Activated CD8-positive, alpha-beta memory T cell treated with anti-CD3 and anti-CD28 coated beads for 48 hours (primary cell): ENCODE measurements at regions not wholly inside any gene's neighbourhood (a gene's known extent, or its start where the extent isn't known, plus 50 kb on each side); places are given as distances from the start of the nearest gene placed in this dataset.

ENCODE experiments used
- DNase-seq, 3 experiments: peaks; one replicate each; pipeline ENCODE4 v3.0.0-alpha.2; 2020; ENCODE audit warnings: low read depth in 2 of 3, low spot score in 2 of 3

- DNase-seq: no peak
These were observed 806.6 kb downstream of the C6orf118 start for GRCh38 chr6:164502833-164503232.

- DNase-seq: no peak
These were observed 813.4 kb downstream of the C6orf118 start for GRCh38 chr6:164495882-164496495.

- no peak for DNase-seq
These were observed 831.0 kb downstream of the C6orf118 start for GRCh38 chr6:164478426-164478825.

GRCh38 chr6:164477790-164478189 is 831.6 kb downstream of the C6orf118 start:
- DNase-seq: no peak

- DNase-seq: no peak
These were observed 832.3 kb downstream of the C6orf118 start for GRCh38 chr6:164477101-164477500.

- no peak for DNase-seq
These were observed 840.0 kb downstream of the C6orf118 start for GRCh38 chr6:164469276-164469949.

- DNase-seq: no peak
These were observed 853.6 kb downstream of the C6orf118 start for GRCh38 chr6:164455835-164456234.

GRCh38 chr6:164453835-164454234 is 855.6 kb downstream of the C6orf118 start:
- no peak for DNase-seq

GRCh38 chr6:164442572-164442971 is 866.8 kb downstream of the C6orf118 start:
- no peak for DNase-seq

- DNase-seq: no peak
These were observed 870.1 kb downstream of the C6orf118 start for GRCh38 chr6:164439331-164439730.

GRCh38 chr6:164436976-164437375 is 872.4 kb downstream of the C6orf118 start:
- DNase-seq: no peak

GRCh38 chr6:164427728-164428402 is 881.5 kb downstream of the C6orf118 start:
- no peak for DNase-seq

GRCh38 chr6:164424489-164424888 is 884.9 kb downstream of the C6orf118 start:
- no peak for DNase-seq

- DNase-seq: no peak
These were observed 890.3 kb downstream of the C6orf118 start for GRCh38 chr6:164419099-164419498.

- DNase-seq: no peak
These were observed 891.2 kb downstream of the C6orf118 start for GRCh38 chr6:164418262-164418588.

GRCh38 chr6:164417537-164418261 is 891.7 kb downstream of the C6orf118 start:
- no peak for DNase-seq

- no peak for DNase-seq
These were observed 893.4 kb downstream of the C6orf118 start for GRCh38 chr6:164415832-164416563.

- DNase-seq: no peak
These were observed 894.7 kb downstream of the C6orf118 start for GRCh38 chr6:164414695-164415094.

- no peak for DNase-seq
These were observed 896.8 kb downstream of the C6orf118 start for GRCh38 chr6:164412566-164412965.

- DNase-seq: no peak
These were observed 899.4 kb downstream of the C6orf118 start for GRCh38 chr6:164410017-164410416.

- DNase-seq: no peak
These were observed 899.9 kb downstream of the C6orf118 start for GRCh38 chr6:164409309-164410009.
